Thymus (tissue), 11 donors: ENCODE measurements at regions not wholly inside any gene's neighbourhood (a gene's known extent, or its start where the extent isn't known, plus 50 kb on each side); places are given as distances from the start of the nearest gene placed in this dataset.

ENCODE experiments used
- DNase-seq, 9 donors: peaks; one replicate each; pipeline ENCODE4 v3.0.0-alpha.2; 2013; ENCODE audit warnings: low spot score in 9 of 9, low read depth in 6 of 9, missing footprints in 1 of 9
- H3K27ac ChIP-seq, 2 donors: one replicate each; pipeline ENCODE4 v1.5.1; 2013; ENCODE audit warnings: control low read depth in 1 of 2, low read depth in 1 of 2, low read length in 1 of 2, mild to moderate bottlenecking in 1 of 2, moderate library complexity in 1 of 2
- H3K27me3 ChIP-seq, 2 donors: one replicate each; pipeline ENCODE4 v1.5.1; 2013; ENCODE audit warnings: low read length in 1 of 2; ENCODE audit not compliant: control insufficient read depth in 2 of 2, insufficient read depth in 1 of 2
- H3K36me3 ChIP-seq, 2 donors: one replicate each; pipeline ENCODE4 v1.5.1; 2013; ENCODE audit warnings: low read length in 1 of 2, mild to moderate bottlenecking in 1 of 2, moderate library complexity in 1 of 2; ENCODE audit not compliant: control insufficient read depth in 2 of 2, insufficient read depth in 2 of 2
- H3K4me1 ChIP-seq, 2 donors: one replicate each; pipeline ENCODE4 v1.5.1; 2013; ENCODE audit warnings: low read length in 2 of 2; ENCODE audit not compliant: control insufficient read depth in 2 of 2, insufficient read depth in 2 of 2
- H3K4me3 ChIP-seq, 2 donors: one replicate each; pipeline ENCODE4 v1.5.1; 2013; ENCODE audit warnings: low read length in 2 of 2, control low read depth in 1 of 2, mild to moderate bottlenecking in 1 of 2
- H3K9me3 ChIP-seq, 2 donors: one replicate each; pipeline ENCODE4 v1.5.1; 2013; ENCODE audit warnings: low read length in 1 of 2, mild to moderate bottlenecking in 1 of 2; ENCODE audit not compliant: control insufficient read depth in 2 of 2, insufficient read depth in 1 of 2
- WGBS: extraction: QIAGEN DNeasy Blood & Tissue Kit; methylation state at CpG from one replicate; pipeline ENCODE4 v1.1.7; 2013; 5-methylcytosine and 5-hydroxymethylcytosine counted together
- donor health status: healthy.

DNA sequence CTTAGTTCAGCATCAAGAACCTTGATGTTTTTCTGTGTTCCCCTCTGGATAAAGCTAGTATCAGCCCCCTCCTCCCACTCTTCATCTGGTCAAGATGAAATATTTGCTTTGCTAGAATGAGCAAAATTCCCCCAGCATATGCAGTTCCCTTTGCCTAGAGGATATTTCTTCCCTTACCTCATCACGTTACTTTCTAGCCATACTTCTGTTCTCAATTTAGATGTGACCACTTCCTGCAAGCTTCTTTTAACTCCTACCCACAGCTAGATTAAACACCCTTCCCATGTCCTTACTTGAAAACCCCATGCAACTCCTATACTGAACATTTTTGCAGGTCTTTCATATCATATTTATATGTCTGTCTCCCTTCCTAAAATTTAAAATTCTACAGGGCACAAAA lies 178.9 kb upstream of the TUSC1 start:
- Histone ChIP-seq H3K36me3 (no peaks in the 10 kb centered on the region), H3K9me3 (no peaks in the 10 kb centered on the region), H3K27ac (no peak overlapping the region), H3K27me3 (no peaks in the 10 kb centered on the region), H3K4me1 (no peaks in the 10 kb centered on the region), H3K4me3 (no peak overlapping the region)
- DNase-seq: no peak
- 10% methylated on average over 1 of the region's 1 CpG for WGBS

DNA sequence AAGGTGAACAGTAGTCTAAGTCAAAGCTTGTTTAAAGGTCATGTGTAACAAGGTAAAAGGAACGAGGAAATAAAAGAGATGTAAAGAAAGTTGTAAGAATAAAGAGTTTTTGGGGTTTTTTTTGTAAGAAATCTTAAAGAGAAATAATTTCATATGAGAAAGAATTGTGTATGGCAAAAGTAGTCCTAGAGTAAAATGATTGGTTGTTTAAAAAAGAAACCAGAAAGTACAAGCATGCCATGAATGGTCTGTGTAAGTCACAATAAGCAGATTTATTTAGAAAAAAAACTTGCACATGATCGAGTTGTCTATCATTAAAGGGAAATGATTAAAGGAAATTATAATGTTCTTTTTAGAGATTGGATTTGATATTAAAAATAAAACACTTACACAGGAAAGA lies 172.6 kb upstream of the TUSC1 start:
- no peaks in the 10 kb centered on the region for H3K9me3 ChIP-seq

DNA sequence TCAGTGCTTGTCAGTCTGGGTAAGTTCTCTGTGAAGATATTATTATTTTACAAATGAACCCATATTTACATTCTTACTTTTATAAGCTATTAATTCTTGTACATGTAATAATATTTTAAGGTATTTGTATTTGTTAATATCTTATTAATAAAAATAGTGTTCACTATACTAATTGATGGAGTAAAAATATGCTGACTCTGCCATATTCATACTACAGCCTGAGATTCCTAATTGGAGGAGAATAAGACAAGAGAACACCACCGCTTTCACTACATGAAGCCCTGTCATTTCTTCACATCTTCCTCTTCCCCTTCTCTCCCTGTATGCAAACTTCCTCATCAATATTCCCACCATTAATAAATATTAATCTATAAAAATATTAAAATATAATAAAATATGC lies 167.6 kb upstream of the TUSC1 start:
- Histone ChIP-seq H3K27me3 (no peaks in the 10 kb centered on the region), H3K9me3 (no peaks in the 10 kb centered on the region), H3K36me3 (no peaks in the 10 kb centered on the region), H3K4me3 (no peak overlapping the region), H3K4me1 (no peaks in the 10 kb centered on the region), H3K27ac (no peak overlapping the region)
- no peak for DNase-seq
- 98% methylated on average over 1 of the region's 1 CpG for WGBS

More for the DNA sequence above, 172.6 kb upstream of the TUSC1 start:
- no peak overlapping the region for H3K27ac ChIP-seq
- H3K4me1 ChIP-seq: no peaks in the 10 kb centered on the region
- WGBS: 51% methylated on average over 2 of the region's 2 CpGs
- no peaks in the 10 kb centered on the region for H3K27me3 ChIP-seq
- no peak for DNase-seq
- H3K36me3 ChIP-seq: no peaks in the 10 kb centered on the region
- no peak overlapping the region for H3K4me3 ChIP-seq

DNA sequence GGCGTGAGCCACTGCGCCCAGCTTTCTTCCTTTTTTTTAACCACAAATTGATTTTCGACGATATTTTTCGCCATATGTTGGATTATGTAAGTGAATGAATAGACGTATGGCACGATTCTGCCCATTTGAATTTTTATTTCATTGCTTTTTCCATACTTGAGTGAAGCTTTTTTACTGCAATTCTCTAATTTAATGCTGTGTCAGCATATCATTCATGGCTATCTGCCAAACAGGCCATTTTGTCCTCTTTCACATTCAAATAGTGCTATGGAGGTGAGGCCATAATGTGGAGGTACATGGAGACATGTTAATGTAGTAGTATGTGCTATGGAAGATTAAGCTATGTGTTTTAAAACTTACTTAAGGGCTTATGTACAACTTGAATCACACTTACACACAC lies 152.1 kb upstream of the TUSC1 start:
- Histone ChIP-seq H3K27me3 (no peaks in the 10 kb centered on the region), H3K4me1 (no peaks in the 10 kb centered on the region), H3K27ac (no peak overlapping the region), H3K9me3 (peaks cover 0 to 5% of the 10 kb centered on the region in 2 donors), H3K36me3 (no peaks in the 10 kb centered on the region), H3K4me3 (no peak overlapping the region)
- WGBS: 93% methylated on average over 7 of the region's 7 CpGs
- no peak for DNase-seq

DNA sequence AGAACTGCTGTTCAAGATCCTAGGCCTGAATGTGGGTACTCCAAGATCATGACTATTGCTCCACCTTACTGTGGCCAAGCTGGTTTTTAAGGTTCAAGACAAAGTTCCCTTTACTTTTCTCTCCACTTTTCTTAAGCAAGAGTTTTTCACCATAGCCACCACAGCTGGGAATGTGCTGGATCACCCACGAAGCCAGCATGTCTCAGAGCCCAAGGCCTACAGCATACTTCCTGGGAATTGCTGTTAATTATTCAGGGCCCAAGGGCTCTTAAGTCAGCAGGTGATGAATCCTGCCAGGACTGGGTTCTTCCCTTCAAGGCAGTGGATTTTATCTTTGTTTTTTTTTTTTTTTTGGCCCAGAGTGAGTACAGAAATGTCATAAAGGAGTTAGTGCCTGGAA lies 149.4 kb upstream of the TUSC1 start:
- H3K27me3 ChIP-seq: no peaks in the 10 kb centered on the region
- no peak for DNase-seq
- no peaks in the 10 kb centered on the region for H3K36me3 ChIP-seq
- H3K4me3 ChIP-seq: no peak overlapping the region
- WGBS: 51% methylated on average over 1 of the region's 1 CpG
- no peak overlapping the region for H3K27ac ChIP-seq
- no peaks in the 10 kb centered on the region for H3K4me1 ChIP-seq
- peaks cover 0 to 5% of the 10 kb centered on the region in 2 donors for H3K9me3 ChIP-seq

DNA sequence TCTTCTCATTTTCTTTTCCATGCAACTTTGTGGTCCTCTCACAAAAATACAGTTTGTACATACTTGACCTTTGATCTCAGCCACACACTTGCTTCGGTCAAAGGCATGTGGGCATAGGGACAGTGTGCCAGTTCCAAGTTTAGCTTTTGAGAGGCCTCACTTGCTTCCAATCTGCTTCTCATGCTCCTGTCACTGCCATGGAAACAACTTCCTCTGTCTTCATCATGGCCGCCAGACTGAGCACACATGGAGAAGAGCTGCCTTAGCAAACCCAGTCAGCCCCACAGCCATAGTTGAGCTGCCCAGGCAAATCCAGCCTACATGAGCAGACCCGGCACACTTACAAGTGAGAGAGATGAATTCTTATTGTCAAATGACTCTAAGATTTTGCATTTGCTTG lies 138.2 kb upstream of the TUSC1 start:
- Histone ChIP-seq H3K4me1 (no peaks in the 10 kb centered on the region), H3K36me3 (no peaks in the 10 kb centered on the region), H3K9me3 (peaks cover 0 to 2% of the 10 kb centered on the region in 2 donors), H3K27ac (no peak overlapping the region), H3K4me3 (no peak overlapping the region), H3K27me3 (no peaks in the 10 kb centered on the region)
- 94% methylated on average over 3 of the region's 3 CpGs for WGBS
- no peak for DNase-seq

DNA sequence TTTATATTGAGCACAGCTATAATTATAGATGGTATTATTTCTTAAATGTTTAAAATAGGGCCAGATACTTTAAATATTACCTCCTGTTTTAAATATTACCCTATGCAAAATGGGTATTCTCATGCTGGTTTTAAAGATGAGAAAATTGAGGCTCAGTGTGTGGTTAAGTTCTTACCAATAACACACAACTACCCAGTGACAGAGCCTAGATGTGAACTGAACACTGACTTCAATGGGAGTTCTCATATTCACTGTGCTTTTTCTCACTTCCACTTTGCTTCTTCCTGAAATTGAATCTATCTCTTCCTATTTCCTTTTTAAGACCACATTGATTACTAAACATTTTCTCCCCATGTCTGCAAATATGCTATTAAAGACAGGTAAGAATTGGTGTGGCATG lies 135.8 kb upstream of the TUSC1 start:
- H3K9me3 ChIP-seq: peaks cover 0 to 2% of the 10 kb centered on the region in 2 donors
- no peaks in the 10 kb centered on the region for H3K36me3 ChIP-seq
- H3K27me3 ChIP-seq: no peaks in the 10 kb centered on the region
- DNase-seq: no peak
- no peaks in the 10 kb centered on the region for H3K4me1 ChIP-seq
- H3K27ac ChIP-seq: no peak overlapping the region
- H3K4me3 ChIP-seq: no peak overlapping the region

DNA sequence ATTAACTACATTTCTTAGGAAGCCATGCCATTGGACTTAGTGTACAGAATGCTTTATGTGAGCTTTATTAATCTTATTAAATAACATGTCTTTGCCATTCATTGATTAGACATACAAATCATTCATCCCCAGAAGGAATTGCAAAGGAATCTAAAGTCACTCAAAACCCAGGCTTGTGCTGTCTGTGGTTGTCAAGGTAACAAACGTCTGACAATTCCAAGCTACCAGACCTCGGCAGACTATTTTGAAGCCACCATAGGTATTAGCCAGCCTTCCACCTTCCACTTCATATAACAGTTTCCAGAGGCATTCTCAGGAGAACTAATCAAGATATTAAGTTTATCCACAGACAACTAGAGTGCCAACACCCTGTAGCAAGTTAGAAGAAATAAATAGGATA lies 135.2 kb upstream of the TUSC1 start:
- H3K4me1 ChIP-seq: no peaks in the 10 kb centered on the region
- 82% methylated on average over 2 of the region's 2 CpGs for WGBS

DNA sequence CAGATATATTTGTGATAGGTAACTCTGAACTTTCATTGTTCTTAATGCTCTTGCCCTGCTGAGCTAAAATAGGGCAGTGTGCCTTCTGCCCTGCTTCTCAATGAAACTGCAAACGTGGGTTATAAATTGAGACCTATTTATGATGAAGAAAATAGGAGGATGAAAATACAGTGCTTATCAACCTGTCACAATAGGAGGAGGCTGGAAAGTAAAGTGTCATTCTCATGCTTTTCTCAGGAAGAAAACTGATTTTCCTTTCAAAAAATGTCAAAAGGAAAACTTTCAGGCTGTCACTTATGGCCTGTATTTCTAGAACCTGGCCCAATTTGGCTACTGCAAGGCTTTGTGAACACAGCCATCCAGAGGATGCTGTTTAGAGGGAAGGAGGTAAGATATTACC lies 130.3 kb upstream of the TUSC1 start:
- H3K9me3 ChIP-seq: peaks cover 0 to 4% of the 10 kb centered on the region in 2 donors
- no peak overlapping the region for H3K4me3 ChIP-seq
- no peaks in the 10 kb centered on the region for H3K27me3 ChIP-seq
- no peak overlapping the region for H3K27ac ChIP-seq
- 92% methylated on average over 1 of the region's 1 CpG for WGBS
- H3K36me3 ChIP-seq: no peaks in the 10 kb centered on the region
- H3K4me1 ChIP-seq: no peaks in the 10 kb centered on the region
- no peak for DNase-seq

More for the DNA sequence above, 135.2 kb upstream of the TUSC1 start:
- H3K9me3 ChIP-seq: peaks cover 0 to 2% of the 10 kb centered on the region in 2 donors
- no peaks in the 10 kb centered on the region for H3K27me3 ChIP-seq
- no peak overlapping the region for H3K27ac ChIP-seq
- no peak overlapping the region for H3K4me3 ChIP-seq
- DNase-seq: no peak
- no peaks in the 10 kb centered on the region for H3K36me3 ChIP-seq

DNA sequence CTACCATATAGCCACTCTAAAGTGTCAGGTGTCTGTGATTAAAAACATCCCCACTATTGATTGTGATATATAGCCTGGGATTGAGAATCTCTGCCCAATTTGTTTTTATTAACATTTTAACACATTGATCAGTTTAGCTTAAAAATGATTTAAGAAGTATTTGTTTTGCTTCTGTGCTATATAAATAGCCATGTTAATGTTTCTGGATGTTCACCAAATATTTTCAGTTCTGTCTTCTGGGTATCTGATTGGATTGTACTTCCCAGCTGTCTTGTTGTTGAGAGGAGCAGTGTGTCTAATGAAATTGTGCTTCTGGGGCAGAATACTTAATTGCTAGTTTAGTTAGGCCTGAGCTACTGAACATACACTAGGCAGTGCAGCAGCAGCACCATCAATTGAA lies 126.6 kb upstream of the TUSC1 start:
- no peak overlapping the region for H3K4me3 ChIP-seq
- no peaks in the 10 kb centered on the region for H3K27me3 ChIP-seq
- peaks cover 0 to 4% of the 10 kb centered on the region in 2 donors for H3K9me3 ChIP-seq
- DNase-seq: no peak
- no peaks in the 10 kb centered on the region for H3K36me3 ChIP-seq
- H3K4me1 ChIP-seq: no peaks in the 10 kb centered on the region
- no peak overlapping the region for H3K27ac ChIP-seq
